Nephron progenitor cell (in vitro differentiated cells): ENCODE measurements at regions not wholly inside any gene's neighbourhood (a gene's known extent, or its start where the extent isn't known, plus 50 kb on each side); places are given as distances from the start of the nearest gene placed in this dataset.

Experiments
- DNase-seq: peaks from one replicate; pipeline ENCODE4 v3.0.0; 2021
- H3K27ac Mint-ChIP-seq: 2 replicates; pipeline ENCODE4 v1.8.0; 2021; ENCODE audit warnings: mild to moderate bottlenecking, moderate library complexity, mixed read lengths
- H3K27me3 Mint-ChIP-seq: 2 replicates; pipeline ENCODE4 v1.8.0; 2021; ENCODE audit warnings: mild to moderate bottlenecking, low read depth, mixed read lengths; ENCODE audit not compliant: poor library complexity
- H3K36me3 Mint-ChIP-seq: 2 replicates; pipeline ENCODE4 v1.8.0; 2021; ENCODE audit warnings: low read depth, mixed read lengths
- H3K4me1 Mint-ChIP-seq: 2 replicates; pipeline ENCODE4 v1.8.0; 2021; ENCODE audit warnings: mixed read lengths
- H3K4me3 Mint-ChIP-seq: 2 replicates; pipeline ENCODE4 v1.8.0; 2021; ENCODE audit warnings: mild to moderate bottlenecking, moderate library complexity, mixed read lengths
- H3K9me3 Mint-ChIP-seq: 2 replicates; pipeline ENCODE4 v1.8.0; 2021; ENCODE audit warnings: mild to moderate bottlenecking, moderate library complexity, mixed read lengths
- TF ChIP-seq, protein P1 (sequence below): fragments of 200-600 bp; sonication (generic); IDR thresholded peaks from 2 replicates; pipeline ENCODE4 v1.5.0; 2021; ENCODE audit warnings: antibody characterized with exemption

DNA sequence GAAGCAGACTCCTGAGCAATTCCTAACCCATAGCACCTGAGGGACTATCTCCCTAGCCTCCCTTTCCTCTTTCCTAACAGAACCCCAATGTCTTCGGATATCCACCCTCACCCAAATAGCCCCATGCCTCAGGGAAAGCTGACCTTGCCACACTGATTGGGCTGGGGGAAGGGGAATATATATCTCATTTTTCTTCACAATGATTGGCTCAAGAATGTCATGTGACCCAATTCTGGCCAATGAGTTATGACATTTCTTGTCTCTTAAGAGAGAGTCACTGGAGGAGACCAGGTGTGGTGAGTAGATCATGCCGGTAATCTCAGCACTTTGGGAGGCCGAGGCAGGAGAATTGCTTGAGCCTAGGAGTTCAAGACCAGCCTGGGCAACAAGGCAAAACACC lies 71.9 kb upstream of the NLK start:
- TF ChIP-seq, protein P1, sequence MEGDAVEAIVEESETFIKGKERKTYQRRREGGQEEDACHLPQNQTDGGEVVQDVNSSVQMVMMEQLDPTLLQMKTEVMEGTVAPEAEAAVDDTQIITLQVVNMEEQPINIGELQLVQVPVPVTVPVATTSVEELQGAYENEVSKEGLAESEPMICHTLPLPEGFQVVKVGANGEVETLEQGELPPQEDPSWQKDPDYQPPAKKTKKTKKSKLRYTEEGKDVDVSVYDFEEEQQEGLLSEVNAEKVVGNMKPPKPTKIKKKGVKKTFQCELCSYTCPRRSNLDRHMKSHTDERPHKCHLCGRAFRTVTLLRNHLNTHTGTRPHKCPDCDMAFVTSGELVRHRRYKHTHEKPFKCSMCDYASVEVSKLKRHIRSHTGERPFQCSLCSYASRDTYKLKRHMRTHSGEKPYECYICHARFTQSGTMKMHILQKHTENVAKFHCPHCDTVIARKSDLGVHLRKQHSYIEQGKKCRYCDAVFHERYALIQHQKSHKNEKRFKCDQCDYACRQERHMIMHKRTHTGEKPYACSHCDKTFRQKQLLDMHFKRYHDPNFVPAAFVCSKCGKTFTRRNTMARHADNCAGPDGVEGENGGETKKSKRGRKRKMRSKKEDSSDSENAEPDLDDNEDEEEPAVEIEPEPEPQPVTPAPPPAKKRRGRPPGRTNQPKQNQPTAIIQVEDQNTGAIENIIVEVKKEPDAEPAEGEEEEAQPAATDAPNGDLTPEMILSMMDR, result no peak
- Mint-ChIP-seq H3K36me3 (no peaks in the 10 kb centered on the region), H3K27me3 (peaks cover 3% of the 10 kb centered on the region), H3K4me3 (no peak overlapping the region), H3K4me1 (no peaks in the 10 kb centered on the region), H3K9me3 (no peaks in the 10 kb centered on the region), H3K27ac (no peak overlapping the region)
- no peak for DNase-seq

DNA sequence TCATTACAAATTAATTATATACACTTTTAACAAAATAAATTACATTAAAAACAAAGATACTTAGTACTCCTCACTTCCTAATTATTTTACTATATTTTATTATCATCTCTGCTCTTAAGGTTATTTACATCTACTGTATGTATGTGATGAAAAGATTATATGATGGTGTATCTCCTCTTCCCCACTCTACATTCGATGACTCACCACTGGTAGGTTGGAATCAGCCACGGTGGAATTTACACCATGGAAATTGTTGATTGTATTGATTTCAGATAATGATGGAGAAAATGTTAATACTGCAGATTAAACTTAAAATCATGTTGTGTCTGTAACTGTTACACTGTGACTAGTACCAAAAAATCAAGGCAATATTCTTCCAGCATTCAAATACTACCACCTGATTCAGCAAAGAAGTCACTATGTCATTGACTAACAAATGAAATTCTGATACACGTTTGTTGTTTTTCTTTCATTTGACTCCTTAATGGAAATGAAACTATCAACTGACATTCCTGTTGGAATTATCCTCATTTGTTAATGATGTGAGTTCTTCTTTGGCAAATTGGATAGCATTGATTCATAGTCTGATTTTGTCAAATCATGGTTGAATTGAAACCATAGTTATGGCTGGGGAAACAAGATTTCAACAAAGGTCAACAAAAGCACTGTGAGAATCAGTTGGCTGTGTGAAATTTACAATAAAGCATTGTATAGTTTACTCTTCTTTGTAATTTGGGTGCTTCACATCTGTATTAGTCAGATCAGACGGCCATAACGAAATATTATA lies 69.0 kb upstream of the NLK start:
- no peaks in the 10 kb centered on the region for H3K4me1 Mint-ChIP-seq
- H3K4me3 Mint-ChIP-seq, result no peak overlapping the region
- H3K27ac Mint-ChIP-seq, result no peak overlapping the region
- no peak for DNase-seq
- H3K9me3 Mint-ChIP-seq, result no peaks in the 10 kb centered on the region
- no peaks in the 10 kb centered on the region for H3K36me3 Mint-ChIP-seq
- peaks cover 5% of the 10 kb centered on the region for H3K27me3 Mint-ChIP-seq
- TF ChIP-seq, protein P1, result no peak

DNA sequence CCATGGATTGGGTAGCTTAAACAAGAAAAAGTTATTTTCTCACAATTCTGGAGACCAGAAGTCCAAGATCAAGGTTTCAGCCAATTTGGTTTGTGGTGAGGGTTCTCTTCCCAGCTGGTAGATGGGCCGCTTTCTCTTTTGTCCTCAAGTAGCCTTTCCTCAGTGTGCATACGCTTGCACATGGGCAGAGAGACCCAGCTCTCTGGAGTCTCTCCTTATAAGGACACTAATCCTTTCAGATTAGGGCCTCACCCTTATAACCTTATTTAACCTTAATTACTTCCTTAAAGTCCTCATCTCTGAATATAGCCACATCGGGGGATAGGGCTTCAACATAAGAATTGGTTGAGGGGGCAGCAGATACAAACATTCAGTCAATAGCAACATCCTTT lies 68.4 kb upstream of the NLK start:
- Mint-ChIP-seq H3K9me3 (no peaks in the 10 kb centered on the region), H3K27me3 (peaks cover 6% of the 10 kb centered on the region), H3K4me3 (no peak overlapping the region), H3K4me1 (no peaks in the 10 kb centered on the region), H3K36me3 (no peaks in the 10 kb centered on the region), H3K27ac (no peak overlapping the region)
- DNase-seq, result no peak
- TF ChIP-seq, protein P1, result no peak

DNA sequence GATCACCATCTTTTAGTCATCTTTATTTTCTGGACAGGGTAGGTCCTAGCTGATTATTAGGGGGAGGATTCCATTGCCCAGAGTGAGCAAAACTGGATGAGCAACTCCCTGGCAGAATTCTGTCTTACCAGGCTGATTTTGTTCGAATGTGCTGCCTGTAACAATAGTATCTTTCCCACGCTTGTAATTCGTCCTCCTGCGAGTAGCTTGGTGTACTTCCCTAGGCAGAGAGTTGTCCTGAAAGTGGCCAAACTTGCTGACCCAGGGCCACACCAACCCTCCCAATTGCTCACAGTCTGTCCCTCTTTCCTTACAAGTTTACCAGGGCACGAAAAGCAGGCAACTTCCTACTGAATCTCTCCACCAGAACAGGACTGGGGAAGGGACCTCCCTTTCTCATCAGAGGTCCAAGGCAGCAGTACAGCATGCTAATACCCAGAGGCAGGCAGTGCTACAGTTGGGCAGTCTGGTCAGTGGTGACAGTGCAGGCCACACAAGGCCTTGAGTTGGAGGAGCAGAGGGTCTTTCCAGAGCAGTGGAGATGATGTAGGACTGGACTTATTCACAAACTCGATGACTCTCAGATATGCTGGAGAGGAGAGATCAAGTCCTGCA lies 67.8 kb upstream of the NLK start:
- no peak for DNase-seq
- no peak overlapping the region for H3K27ac Mint-ChIP-seq
- no peak overlapping the region for H3K4me3 Mint-ChIP-seq
- H3K9me3 Mint-ChIP-seq, result no peaks in the 10 kb centered on the region
- TF ChIP-seq, protein P1, result no peak
- no peaks in the 10 kb centered on the region for H3K4me1 Mint-ChIP-seq
- H3K27me3 Mint-ChIP-seq, result peaks cover 4% of the 10 kb centered on the region
- no peaks in the 10 kb centered on the region for H3K36me3 Mint-ChIP-seq

DNA sequence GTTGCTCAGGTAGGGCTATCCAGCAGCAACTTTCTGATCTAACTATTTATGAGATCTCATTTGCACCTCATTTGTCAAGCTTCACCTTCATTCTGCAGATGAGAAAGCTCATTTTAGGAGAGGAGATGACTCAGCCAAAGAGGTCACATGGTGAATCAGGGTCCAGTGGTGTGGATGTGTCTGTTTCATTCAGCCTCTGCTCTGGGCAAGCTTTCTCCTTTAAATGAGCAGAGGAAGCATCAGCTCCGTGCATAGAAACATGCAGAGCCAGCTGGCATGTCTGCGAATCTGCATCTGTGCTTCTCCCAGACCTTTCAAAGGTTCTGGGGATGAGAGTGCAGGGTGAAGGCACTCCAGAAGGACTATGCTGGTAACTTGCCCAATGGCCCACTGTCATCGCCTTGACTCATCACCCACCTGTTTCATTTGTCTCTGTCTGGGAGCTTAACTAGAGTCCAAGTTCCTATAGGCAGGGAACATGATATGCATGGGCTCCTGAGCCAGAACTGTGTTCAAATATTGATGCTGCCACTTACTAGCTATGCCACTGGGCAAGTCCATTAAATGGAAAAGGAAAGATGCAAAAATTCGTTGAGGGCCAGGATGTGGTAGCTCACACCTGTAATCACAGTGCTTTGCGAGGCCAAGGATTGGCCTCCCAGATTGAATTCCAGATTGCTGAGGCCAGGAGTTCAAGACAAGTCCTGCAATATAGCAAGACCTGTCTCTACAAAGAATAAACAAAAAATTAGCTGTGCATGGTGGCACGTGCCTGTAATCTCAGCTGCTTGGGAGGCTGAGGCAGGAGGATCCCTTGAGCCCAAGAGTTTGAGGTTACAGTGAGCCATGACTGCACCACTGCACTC lies 67.1 kb upstream of the NLK start:
- no peak for DNase-seq
- Mint-ChIP-seq H3K36me3 (no peaks in the 10 kb centered on the region), H3K4me3 (no peak overlapping the region), H3K27me3 (peaks cover 5% of the 10 kb centered on the region), H3K27ac (no peak overlapping the region), H3K4me1 (no peaks in the 10 kb centered on the region), H3K9me3 (no peaks in the 10 kb centered on the region)
- TF ChIP-seq, protein P1, result no peak
